ENCODE measurements at regions not wholly inside any gene's neighbourhood (a gene's known extent, or its start where the extent isn't known, plus 50 kb on each side); places are given as distances from the start of the nearest gene placed in this dataset.

GRCh38 chr20:48541581-48542071 lies 286.2 kb downstream of the PREX1 start:
- no peak overlapping the region for H3K4me3 Mint-ChIP-seq
- H3K4me1 Mint-ChIP-seq (ENCODE audit: low read depth): no peaks in the 10 kb centered on the region
- DNase-seq (no peak), ATAC-seq (no peak)
- H3K27me3 Mint-ChIP-seq (ENCODE audit: low read depth): peaks cover 41% of the 10 kb centered on the region
- no peaks in the 10 kb centered on the region for H3K9me3 Mint-ChIP-seq
- no peaks in the 10 kb centered on the region for H3K36me3 Mint-ChIP-seq (ENCODE audit: insufficient read depth)

GRCh38 chr20:48538856-48539255 lies 288.9 kb downstream of the PREX1 start:
- Mint-ChIP-seq H3K36me3 (ENCODE audit: insufficient read depth) (no peaks in the 10 kb centered on the region), H3K27me3 (ENCODE audit: low read depth) (peaks cover 33% of the 10 kb centered on the region), H3K9me3 (no peaks in the 10 kb centered on the region), H3K4me1 (ENCODE audit: low read depth) (no peaks in the 10 kb centered on the region), H3K4me3 (no peak overlapping the region)
- no peak for DNase-seq
- no peak for ATAC-seq

GRCh38 chr20:48538058-48538825 lies 289.6 kb downstream of the PREX1 start:
- Mint-ChIP-seq H3K4me1 (ENCODE audit: low read depth) (no peaks in the 10 kb centered on the region), H3K27me3 (ENCODE audit: low read depth) (peaks cover 29% of the 10 kb centered on the region), H3K36me3 (ENCODE audit: insufficient read depth) (no peaks in the 10 kb centered on the region), H3K9me3 (no peaks in the 10 kb centered on the region), H3K4me3 (no peak overlapping the region)
- ATAC-seq: no peak
- DNase-seq: no peak

- Mint-ChIP-seq H3K4me3 (no peak overlapping the region), H3K27me3 (ENCODE audit: low read depth) (peaks cover 17% of the 10 kb centered on the region), H3K36me3 (ENCODE audit: insufficient read depth) (no peaks in the 10 kb centered on the region), H3K9me3 (no peaks in the 10 kb centered on the region), H3K4me1 (ENCODE audit: low read depth) (no peaks in the 10 kb centered on the region)
- no peak for ATAC-seq
- DNase-seq: no peak
Measured at GRCh38 chr20:48536206-48536605, 291.6 kb downstream of the PREX1 start.

GRCh38 chr20:48535556-48535955 lies 292.2 kb downstream of the PREX1 start:
- Mint-ChIP-seq H3K4me1 (ENCODE audit: low read depth) (no peaks in the 10 kb centered on the region), H3K4me3 (no peak overlapping the region), H3K27me3 (ENCODE audit: low read depth) (peaks cover 15% of the 10 kb centered on the region), H3K9me3 (no peaks in the 10 kb centered on the region), H3K36me3 (ENCODE audit: insufficient read depth) (no peaks in the 10 kb centered on the region)
- DNase-seq: no peak
- ATAC-seq: no peak

- Mint-ChIP-seq H3K9me3 (no peaks in the 10 kb centered on the region), H3K4me1 (ENCODE audit: low read depth) (no peaks in the 10 kb centered on the region), H3K36me3 (ENCODE audit: insufficient read depth) (no peaks in the 10 kb centered on the region), H3K27me3 (ENCODE audit: low read depth) (peaks cover 21% of the 10 kb centered on the region), H3K4me3 (no peak overlapping the region)
- no peak for DNase-seq
- ATAC-seq: no peak
Measured at GRCh38 chr20:48532028-48532427, 295.8 kb downstream of the PREX1 start.

- H3K36me3 Mint-ChIP-seq (ENCODE audit: insufficient read depth): no peaks in the 10 kb centered on the region
- DNase-seq (no peak), ATAC-seq (no peak)
- peaks cover 16% of the 10 kb centered on the region for H3K27me3 Mint-ChIP-seq (ENCODE audit: low read depth)
- H3K9me3 Mint-ChIP-seq: no peaks in the 10 kb centered on the region
- H3K4me1 Mint-ChIP-seq (ENCODE audit: low read depth): no peaks in the 10 kb centered on the region
- no peak overlapping the region for H3K4me3 Mint-ChIP-seq
Measured at GRCh38 chr20:48531505-48531904, 296.3 kb downstream of the PREX1 start.

GRCh38 chr20:48530957-48531356 lies 296.8 kb downstream of the PREX1 start:
- Mint-ChIP-seq H3K4me1 (ENCODE audit: low read depth) (no peaks in the 10 kb centered on the region), H3K27me3 (ENCODE audit: low read depth) (peaks cover 15% of the 10 kb centered on the region), H3K9me3 (no peaks in the 10 kb centered on the region), H3K4me3 (no peak overlapping the region), H3K36me3 (ENCODE audit: insufficient read depth) (no peaks in the 10 kb centered on the region)
- ATAC-seq: no peak
- no peak for DNase-seq

GRCh38 chr20:48528346-48528745 lies 299.5 kb downstream of the PREX1 start:
- Mint-ChIP-seq H3K4me3 (no peak overlapping the region), H3K4me1 (ENCODE audit: low read depth) (no peaks in the 10 kb centered on the region), H3K9me3 (no peaks in the 10 kb centered on the region), H3K27me3 (ENCODE audit: low read depth) (peaks cover 16% of the 10 kb centered on the region), H3K36me3 (ENCODE audit: insufficient read depth) (no peaks in the 10 kb centered on the region)
- ATAC-seq (no peak), DNase-seq (no peak)

- H3K9me3 Mint-ChIP-seq: no peaks in the 10 kb centered on the region
Measured at GRCh38 chr20:48527771-48528170, 300.0 kb downstream of the PREX1 start.

GRCh38 chr20:48526936-48527335 lies 300.9 kb downstream of the PREX1 start:
- ATAC-seq (no peak), DNase-seq (no peak)
- Mint-ChIP-seq H3K36me3 (ENCODE audit: insufficient read depth) (no peaks in the 10 kb centered on the region), H3K9me3 (no peaks in the 10 kb centered on the region), H3K4me3 (no peak overlapping the region), H3K4me1 (ENCODE audit: low read depth) (no peaks in the 10 kb centered on the region), H3K27me3 (ENCODE audit: low read depth) (peaks cover 17% of the 10 kb centered on the region)

More at GRCh38 chr20:48527771-48528170, 300.0 kb downstream of the PREX1 start:
- no peak for ATAC-seq
- no peak overlapping the region for H3K4me3 Mint-ChIP-seq
- DNase-seq: no peak
- H3K4me1 Mint-ChIP-seq (ENCODE audit: low read depth): no peaks in the 10 kb centered on the region
- peaks cover 16% of the 10 kb centered on the region for H3K27me3 Mint-ChIP-seq (ENCODE audit: low read depth)
- H3K36me3 Mint-ChIP-seq (ENCODE audit: insufficient read depth): no peaks in the 10 kb centered on the region

- Mint-ChIP-seq H3K9me3 (no peaks in the 10 kb centered on the region), H3K4me3 (no peak overlapping the region), H3K4me1 (ENCODE audit: low read depth) (no peaks in the 10 kb centered on the region), H3K36me3 (ENCODE audit: insufficient read depth) (no peaks in the 10 kb centered on the region), H3K27me3 (ENCODE audit: low read depth) (peaks cover 17% of the 10 kb centered on the region)
- DNase-seq: no peak
- no peak for ATAC-seq
Measured at GRCh38 chr20:48525400-48525799, 302.4 kb downstream of the PREX1 start.

- Mint-ChIP-seq H3K9me3 (no peaks in the 10 kb centered on the region), H3K4me1 (ENCODE audit: low read depth) (no peaks in the 10 kb centered on the region), H3K27me3 (ENCODE audit: low read depth) (peaks cover 15% of the 10 kb centered on the region), H3K4me3 (no peak overlapping the region), H3K36me3 (ENCODE audit: insufficient read depth) (no peaks in the 10 kb centered on the region)
- DNase-seq (no peak), ATAC-seq (no peak)
Measured at GRCh38 chr20:48524582-48524981, 303.2 kb downstream of the PREX1 start.

GRCh38 chr20:48523191-48523995 lies 304.4 kb downstream of the PREX1 start:
- DNase-seq: no peak
- no peak overlapping the region for H3K4me3 Mint-ChIP-seq
- peaks cover 9% of the 10 kb centered on the region for H3K27me3 Mint-ChIP-seq (ENCODE audit: low read depth)
- no peak for ATAC-seq
- H3K36me3 Mint-ChIP-seq (ENCODE audit: insufficient read depth): no peaks in the 10 kb centered on the region
- no peaks in the 10 kb centered on the region for H3K9me3 Mint-ChIP-seq
- no peaks in the 10 kb centered on the region for H3K4me1 Mint-ChIP-seq (ENCODE audit: low read depth)

GRCh38 chr20:48521121-48521520 lies 306.7 kb downstream of the PREX1 start:
- ATAC-seq: no peak
- Mint-ChIP-seq H3K4me3 (no peak overlapping the region), H3K9me3 (no peaks in the 10 kb centered on the region), H3K36me3 (ENCODE audit: insufficient read depth) (no peaks in the 10 kb centered on the region), H3K4me1 (ENCODE audit: low read depth) (peaks cover 3% of the 10 kb centered on the region), H3K27me3 (ENCODE audit: low read depth) (peaks cover 13% of the 10 kb centered on the region)
- no peak for DNase-seq
